HEK293 (cell line): ENCODE measurements at regions not wholly inside any gene's neighbourhood (a gene's known extent, or its start where the extent isn't known, plus 50 kb on each side); places are given as distances from the start of the nearest gene placed in this dataset.

ENCODE experiments used
- CTCF ChIP-seq: fragments of 450-650 bp; formaldehyde crosslinking; IDR thresholded peaks from 2 replicates; pipeline ENCODE4 v1.5.1; 2016; ENCODE audit warnings: missing biosample characterization, missing genetic modification characterization
- HOXA7 ChIP-seq: sonication (generic); formaldehyde crosslinking; IDR thresholded peaks from 2 replicates; pipeline ENCODE4 v1.8.1; 2022; ENCODE audit warnings: missing genetic modification reagents, borderline replicate concordance
- PBX3 ChIP-seq: sonication (generic); formaldehyde crosslinking; IDR thresholded peaks from 2 replicates; pipeline ENCODE4 v1.8.1; 2022; ENCODE audit warnings: mild to moderate bottlenecking, moderate library complexity, missing genetic modification reagents
- RBAK ChIP-seq: fragments of 450-650 bp; formaldehyde crosslinking; IDR thresholded peaks from 2 replicates; pipeline ENCODE4 v1.5.1; 2016; ENCODE audit warnings: missing biosample characterization, missing genetic modification characterization
- REST ChIP-seq: fragments of 450-650 bp; formaldehyde crosslinking; IDR thresholded peaks from 2 replicates; pipeline ENCODE4 v1.5.1; 2016; ENCODE audit warnings: missing biosample characterization, missing genetic modification characterization
- SP2 ChIP-seq: fragments of 450-650 bp; formaldehyde crosslinking; IDR thresholded peaks from 2 replicates; pipeline ENCODE4 v1.5.1; 2016; ENCODE audit warnings: missing biosample characterization, missing genetic modification characterization
- ZBTB20 ChIP-seq: fragments of 450-650 bp; formaldehyde crosslinking; IDR thresholded peaks from 2 replicates; pipeline ENCODE4 v1.5.1; 2016; ENCODE audit warnings: missing biosample characterization, missing genetic modification characterization
- ZNF274 ChIP-seq, 2 experiments: fragments of 200-500 bp in 1 of 2; fragments of 450-650 bp in 1 of 2; sonication (Bioruptor generic) in 1 of 2; formaldehyde crosslinking in 1 of 2; IDR thresholded peaks; 2 replicates each; pipeline versions ENCODE4 v1.5.1 to v1.6.1; 2014 to 2016; ENCODE audit warnings: borderline replicate concordance in 1 of 2, inconsistent platforms in 1 of 2, low read length in 1 of 2, missing biosample characterization in 1 of 2, missing genetic modification characterization in 1 of 2

- TF ChIP-seq CTCF (tag by site-specific recombination) (no peak), HOXA7 (CRISPR knock-in tag) (no peak), REST (no peak), ZBTB20 (tag by site-specific recombination) (no peak), SP2 (tag by site-specific recombination) (no peak), ZNF274 (IDR thresholded peaks at IDR 0.05; ENCODE audit: low read length) (no peak), ZNF274 (tag by site-specific recombination; IDR thresholded peaks at IDR 0.05; ENCODE audit: borderline replicate concordance) (no peak), RBAK (tag by site-specific recombination) (no peak), PBX3 (CRISPR knock-in tag) (no peak)
Measured at GRCh38 chr5:25550793-25551192, 906.0 kb upstream of the CDH10 start.
